ENCODE measurements at regions not wholly inside any gene's neighbourhood (a gene's known extent, or its start where the extent isn't known, plus 50 kb on each side); places are given as distances from the start of the nearest gene placed in this dataset.

DNA sequence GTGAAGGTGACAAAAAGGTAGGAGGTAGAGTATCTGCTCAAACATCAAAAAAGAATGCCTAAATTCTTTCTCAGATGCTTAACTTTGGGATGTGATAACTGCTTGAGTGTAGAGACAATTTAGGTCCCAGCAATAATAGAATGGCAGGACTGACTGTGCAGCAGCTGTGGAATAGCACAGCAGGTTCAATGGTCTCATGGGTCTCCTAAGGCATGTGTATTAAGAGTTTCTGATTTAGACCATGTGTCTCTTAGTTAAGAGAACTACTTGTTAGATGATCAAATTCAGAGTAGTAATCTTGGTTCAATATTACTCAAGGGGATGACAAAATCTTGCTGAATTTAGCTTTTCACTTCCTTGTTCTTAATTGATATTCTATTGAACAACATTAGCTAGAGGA is 72.0 kb downstream of the ALX1 start:
- FAIRE-seq (no peak), ATAC-seq (no peak), DNase-seq (ENCODE audit: low spot score) (no peak)
- ChIA-PET POLR2A (no interaction called here), CTCF (ENCODE audit: low intra/inter-chr PET ratio, low total read pairs) (no interaction called here)
- H3K36me3 ChIP-seq (replicated peaks in 1 of 2; ENCODE audit: control insufficient read depth in 1 of 2, insufficient read depth in 2 of 2, low read length in 2 of 2): no peaks in the 10 kb centered on the region
- no peak overlapping the region for H2AFZ ChIP-seq (ENCODE audit: low read length)
- no peaks in the 10 kb centered on the region for H3K9me3 ChIP-seq (ENCODE audit: low read length)
- H3K4me1 ChIP-seq (ENCODE audit: insufficient read depth, low read length): no peaks in the 10 kb centered on the region
- H3K79me2 ChIP-seq (ENCODE audit: insufficient read depth, low read length): no peaks in the 10 kb centered on the region
- H3K4me3 ChIP-seq (replicated peaks in 1 of 3; ENCODE audit: insufficient read depth in 1 of 3, low read depth in 2 of 3, low read length in 3 of 3): no peak overlapping the region
- BruUV-seq (replicated peaks): no TSS peak
- intact Hi-C loops (cut with micrococcal nuclease; ENCODE audit: unreplicated experiment) (no loop called here), in situ Hi-C loops (cut with HindIII; ENCODE audit: extremely low pct_ligation_motif_present, low pct_unique_long_range_greater_than_20kb) (no loop called here)
- no peaks in the 10 kb centered on the region for H4K20me1 ChIP-seq (ENCODE audit: insufficient read depth, low read length)
- no peak overlapping the region for H3K4me2 ChIP-seq (ENCODE audit: low read depth, low read length)
- H3K9ac ChIP-seq (ENCODE audit: insufficient read depth, low read depth, low read length): no peak overlapping the region
- H3K27ac ChIP-seq (ENCODE audit: extremely low read length, insufficient read depth, low read length): no peak overlapping the region
- no peak for TF ChIP-seq FOSL2 (CRISPR knock-in tag; IDR thresholded peaks at IDR 0.05)
- no peak for TF ChIP-seq ZNF780A (CRISPR knock-in tag; IDR thresholded peaks at IDR 0.05)
- no peak for TF ChIP-seq NRL (CRISPR knock-in tag; IDR thresholded peaks at IDR 0.05; ENCODE audit: borderline replicate concordance)
- no peak for TF ChIP-seq ZNF138 (CRISPR knock-in tag; IDR thresholded peaks at IDR 0.05; ENCODE audit: low read depth)
- no peak for TF ChIP-seq ZSCAN12 (CRISPR knock-in tag; IDR thresholded peaks at IDR 0.05)
- TF ChIP-seq MED8 (CRISPR knock-in tag; IDR thresholded peaks at IDR 0.05; ENCODE audit: insufficient replicate concordance): no peak
- no peak for TF ChIP-seq HNRNPH1 (optimal IDR thresholded peaks at IDR 0.05; ENCODE audit: low read depth, low read length)
- no peak for TF ChIP-seq FOXM1 (CRISPR knock-in tag; IDR thresholded peaks at IDR 0.05)
- TF ChIP-seq SMARCC2 (IDR thresholded peaks at IDR 0.05): no peak
- no peak for TF ChIP-seq CHCHD3 (CRISPR knock-in tag; IDR thresholded peaks at IDR 0.05)
- no peak for TF ChIP-seq SMYD3 (CRISPR knock-in tag; IDR thresholded peaks at IDR 0.05)
- TF ChIP-seq, protein P1, sequence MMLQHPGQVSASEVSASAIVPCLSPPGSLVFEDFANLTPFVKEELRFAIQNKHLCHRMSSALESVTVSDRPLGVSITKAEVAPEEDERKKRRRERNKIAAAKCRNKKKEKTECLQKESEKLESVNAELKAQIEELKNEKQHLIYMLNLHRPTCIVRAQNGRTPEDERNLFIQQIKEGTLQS (CRISPR knock-in tag; IDR thresholded peaks at IDR 0.05): no peak
- H3K27me3 ChIP-seq (ENCODE audit: control insufficient read depth in 1 of 2, insufficient read depth in 2 of 2, low read length in 2 of 2): no peaks in the 10 kb centered on the region

All from HepG2 (cell line).